SK-N-MC (cell line): ENCODE measurements at regions not wholly inside any gene's neighbourhood (a gene's known extent, or its start where the extent isn't known, plus 50 kb on each side); places are given as distances from the start of the nearest gene placed in this dataset.

Experiments
- EZH2 ChIP-seq: fragments of 200-600 bp; sonication (generic); IDR thresholded peaks from one replicate; pipeline ENCODE4 v1.6.1; 2017; ENCODE audit warnings: antibody characterized with exemption
- FOXP2 ChIP-seq: optimal IDR thresholded peaks from 2 replicates; pipeline ENCODE3; 2011; ENCODE audit warnings: mild to moderate bottlenecking, moderate library complexity; ENCODE audit not compliant: insufficient read depth; ENCODE audit errors: extremely low read length, control extremely low read depth
- POLR2AphosphoS5 ChIP-seq: IDR thresholded peaks from 2 replicates; pipeline ENCODE4 v1.6.1; 2012; ENCODE audit warnings: mild to moderate bottlenecking, low read depth, low read length, borderline replicate concordance

DNA sequence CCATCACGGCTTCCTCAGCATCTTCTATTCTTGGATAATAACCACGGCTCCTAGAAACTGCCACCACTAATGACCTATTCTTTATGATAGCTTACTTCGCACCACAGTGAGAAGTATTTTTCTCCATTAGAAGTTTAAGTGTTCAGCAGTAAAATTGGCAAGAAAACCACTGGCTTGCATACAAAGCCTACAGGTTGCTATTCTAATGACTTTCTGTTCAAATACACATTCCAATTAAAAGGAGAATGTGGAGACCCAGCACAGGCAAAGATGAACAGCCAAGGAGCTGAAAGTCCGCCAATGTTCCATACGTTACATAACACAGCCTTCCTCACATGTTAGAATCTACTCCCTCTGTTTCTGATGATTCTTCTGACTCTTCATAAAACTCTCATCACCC is 875.0 kb upstream of the PRKX start:
- TF ChIP-seq POLR2AphosphoS5 (no peak), EZH2 (no peak), FOXP2 (no peak)
